ENCODE measurements at regions not wholly inside any gene's neighbourhood (a gene's known extent, or its start where the extent isn't known, plus 50 kb on each side); places are given as distances from the start of the nearest gene placed in this dataset.

GRCh38 chrX:1134156-1134555, 78.3 kb downstream of the CRLF2 start:
- TF ChIP-seq CTCF (IDR thresholded peaks at IDR 0.05) (no peak), CEBPB (IDR thresholded peaks at IDR 0.05) (no peak), RAD21 (conservative IDR thresholded peaks at IDR 0.05 in 1 of 2, IDR thresholded peaks at IDR 0.05 in 1 of 2) (no peak), EP300 (IDR thresholded peaks at IDR 0.05) (no peak), JUN (IDR thresholded peaks at IDR 0.05) (no peak), SMC3 (IDR thresholded peaks at IDR 0.05) (no peak), BHLHE40 (IDR thresholded peaks at IDR 0.05; ENCODE audit: low read depth, low read length) (no peak), HDAC2 (IDR thresholded peaks at IDR 0.05) (no peak), ZC3H11A (IDR thresholded peaks at IDR 0.05) (no peak), REST (IDR thresholded peaks at IDR 0.05) (no peak), POLR2A (IDR thresholded peaks at IDR 0.05; ENCODE audit: low read length) (no peak)
